ENCODE measurements at regions not wholly inside any gene's neighbourhood (a gene's known extent, or its start where the extent isn't known, plus 50 kb on each side); places are given as distances from the start of the nearest gene placed in this dataset.
A peak's percentile ranks its signal among the peaks of the same experiment; 100 is the strongest.
"Not testable (repeated sequence)": the region's sequence is repeated elsewhere in the genome, so short reads cannot be mapped to it uniquely, and the experiment has no call there.

GRCh38 chr3:144522456-144522855, 550.8 kb downstream of the DIPK2A start:
- no peak for DNase-seq (ENCODE audit: low read depth)

- no peak for DNase-seq (ENCODE audit: low read depth)
Observed at GRCh38 chr3:144523396-144523795, 551.8 kb downstream of the DIPK2A start.

DNA sequence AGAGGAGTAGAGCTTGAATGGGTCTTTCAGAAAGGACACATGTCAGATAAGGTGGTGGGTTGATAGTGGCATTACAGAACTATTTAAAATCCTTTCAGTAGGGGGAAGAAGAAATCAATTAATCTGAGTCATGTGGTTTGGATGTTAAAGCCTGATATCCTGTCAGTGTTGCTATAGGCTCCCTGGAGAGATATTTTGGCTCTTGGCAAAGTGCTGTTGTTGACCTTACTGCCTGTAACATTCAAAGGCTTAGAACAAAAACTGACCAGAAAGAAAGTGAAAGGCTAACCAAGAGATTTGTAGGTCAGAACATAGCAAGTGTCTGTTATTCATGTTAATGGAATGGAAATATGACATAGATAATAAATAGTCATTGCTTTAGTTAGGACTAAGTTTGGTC, 552.9 kb downstream of the DIPK2A start:
- no peak for DNase-seq (ENCODE audit: low read depth)

DNA sequence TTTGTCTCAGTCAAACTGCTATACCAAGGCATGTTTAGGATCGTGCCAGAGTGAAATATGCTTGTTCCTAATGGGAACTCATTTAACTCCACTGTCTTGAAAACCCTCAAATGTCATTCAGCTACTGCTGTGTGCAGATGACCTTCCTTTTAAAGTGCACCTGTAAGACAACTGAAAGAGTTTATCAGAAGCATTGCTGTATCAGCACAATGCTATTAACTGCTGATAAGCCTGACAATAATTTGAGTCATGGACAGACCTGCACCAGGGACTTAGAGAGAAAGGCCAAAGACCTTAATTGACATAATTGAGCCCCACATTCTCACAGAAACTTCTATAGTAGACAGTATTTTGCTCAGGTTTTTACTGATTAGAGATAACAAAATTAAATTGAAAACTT, 557.9 kb downstream of the DIPK2A start:
- no peak for DNase-seq (ENCODE audit: low read depth)

GRCh38 chr3:144544871-144545270, 573.2 kb downstream of the DIPK2A start:
- no peak for DNase-seq (ENCODE audit: low read depth)

GRCh38 chr3:144546539-144546938, 574.9 kb downstream of the DIPK2A start:
- DNase-seq (ENCODE audit: low read depth), result no peak

DNA sequence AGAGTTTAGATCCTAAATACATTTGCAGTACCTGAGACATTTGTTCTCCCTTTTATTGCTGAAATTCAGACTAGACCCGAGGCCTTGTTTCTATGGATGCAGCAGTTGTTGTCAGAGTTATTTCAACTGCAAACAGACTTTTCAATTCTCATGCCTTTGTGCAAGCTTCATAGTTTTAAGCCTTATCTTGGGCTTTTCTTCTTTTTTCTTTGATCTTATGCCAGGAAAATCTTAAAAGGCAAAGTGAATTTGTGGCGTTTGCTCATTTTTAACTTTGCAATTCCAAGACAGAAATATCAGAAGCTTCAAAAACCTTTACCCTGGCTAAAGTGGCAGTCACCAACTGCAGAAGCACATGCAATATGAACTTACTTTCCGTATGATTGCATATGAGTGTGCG, 576.7 kb downstream of the DIPK2A start:
- DNase-seq (ENCODE audit: low read depth), result no peak

DNA sequence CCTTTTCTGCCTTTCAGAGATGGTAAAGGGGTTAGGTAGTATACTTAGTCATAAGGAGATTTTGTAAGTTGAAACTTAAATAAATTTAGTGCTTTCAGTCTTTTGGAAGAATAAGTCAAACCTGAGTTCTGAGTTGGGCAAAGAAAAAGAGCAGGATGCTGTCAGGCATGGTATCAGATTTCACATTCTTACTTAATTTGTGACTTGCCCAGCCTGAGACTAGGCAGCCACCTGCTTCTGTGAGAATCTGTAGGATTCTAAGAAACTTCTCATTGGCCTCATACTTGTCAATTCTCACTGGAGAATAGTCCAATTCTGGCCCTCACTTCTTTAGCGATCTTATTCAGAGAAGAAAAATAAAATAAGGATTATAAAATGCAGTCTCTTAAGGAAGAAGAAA, 577.5 kb downstream of the DIPK2A start:
- no peak for DNase-seq (ENCODE audit: low read depth)

DNA sequence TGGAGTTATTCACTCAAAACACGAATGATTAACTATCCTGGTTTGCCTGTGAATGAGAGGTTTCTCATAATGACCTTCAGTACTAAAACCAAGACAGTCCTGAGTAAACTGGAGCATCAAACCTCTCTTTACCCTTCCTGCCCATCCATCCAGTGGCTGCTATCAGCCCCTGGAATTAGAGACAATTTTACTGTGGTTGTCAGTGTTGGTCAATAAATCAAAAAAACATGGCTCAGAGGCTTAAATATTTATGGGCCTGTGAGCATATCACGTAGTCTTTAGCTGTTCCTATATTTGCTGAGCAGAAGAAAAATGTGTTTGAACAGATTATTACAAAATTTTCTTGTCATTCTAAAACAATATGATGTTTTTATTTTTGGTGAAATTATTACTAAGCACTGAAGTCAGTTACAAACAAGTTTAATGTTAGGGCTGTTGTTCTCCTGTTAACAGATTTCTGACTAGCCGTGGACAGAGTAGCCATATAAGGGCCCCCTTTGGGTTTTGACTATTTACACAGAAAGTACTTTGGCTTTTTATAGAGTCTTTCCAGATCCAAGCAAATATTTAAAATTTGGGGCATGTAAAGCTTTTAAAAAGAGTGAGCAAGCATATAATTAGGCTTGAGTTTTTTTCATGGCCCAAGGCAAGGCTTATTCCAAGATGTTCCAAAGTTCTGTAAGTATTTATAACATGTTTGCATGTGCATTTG, 580.9 kb downstream of the DIPK2A start:
- no peak for DNase-seq (ENCODE audit: low read depth)

DNA sequence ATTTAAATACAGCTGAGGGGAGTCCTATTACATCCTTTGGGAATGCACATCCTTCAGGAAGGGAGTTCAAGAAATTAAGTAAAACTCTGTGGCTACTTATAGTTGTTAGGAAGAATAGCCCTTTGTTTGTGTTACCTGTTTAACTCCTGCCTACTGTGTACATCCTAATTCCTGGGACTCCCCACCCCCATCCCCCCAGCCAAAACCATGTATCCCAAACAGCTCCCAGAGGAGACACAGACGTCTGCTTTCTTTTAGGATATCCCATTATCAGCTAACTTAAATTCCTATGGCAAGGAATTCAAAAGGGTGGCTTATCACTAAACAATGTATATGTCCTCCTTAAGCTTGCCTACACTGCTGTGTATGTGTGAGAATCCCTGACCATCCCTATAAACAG, 581.7 kb downstream of the DIPK2A start:
- DNase-seq (ENCODE audit: low read depth), result no peak

DNA sequence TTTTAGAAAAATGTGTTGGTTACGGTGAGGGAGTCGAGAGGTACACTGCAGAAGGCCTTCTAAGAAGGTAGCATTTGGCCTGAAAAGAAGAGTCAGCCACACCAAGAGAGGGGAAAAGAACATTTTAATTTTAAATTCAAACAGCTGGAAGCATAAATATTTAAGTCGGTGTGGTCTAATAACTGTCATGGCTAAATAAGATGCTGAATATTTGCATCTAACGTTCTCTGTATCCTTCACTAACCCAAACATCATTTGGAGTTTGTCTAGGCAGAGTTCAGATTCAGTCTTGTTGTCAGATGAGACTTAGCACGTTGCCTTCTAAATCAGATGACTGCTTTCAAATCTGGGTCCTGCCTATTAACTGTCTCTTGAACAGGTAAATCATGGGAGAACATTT, 583.3 kb downstream of the DIPK2A start:
- no peak for DNase-seq (ENCODE audit: low read depth)

DNA sequence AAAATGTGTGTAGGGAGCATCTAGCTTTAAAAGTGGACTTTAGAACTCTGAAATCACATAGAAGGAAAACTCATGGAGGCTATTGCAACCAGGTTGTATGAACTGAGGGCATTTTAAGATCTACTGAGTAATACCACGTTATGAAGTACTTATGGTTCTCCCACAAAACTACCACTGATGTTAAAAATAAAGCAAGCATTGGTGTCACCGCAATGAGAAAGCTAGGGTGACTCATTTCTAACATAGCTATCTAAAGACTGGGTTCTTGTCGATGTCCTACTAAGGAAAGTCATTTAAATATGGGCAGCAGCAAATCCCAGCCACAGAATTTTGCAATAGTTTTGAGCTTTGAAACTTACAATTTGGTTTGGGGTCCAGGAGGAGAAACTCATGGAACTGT, 584.8 kb downstream of the DIPK2A start:
- DNase-seq (ENCODE audit: low read depth), result no peak

DNA sequence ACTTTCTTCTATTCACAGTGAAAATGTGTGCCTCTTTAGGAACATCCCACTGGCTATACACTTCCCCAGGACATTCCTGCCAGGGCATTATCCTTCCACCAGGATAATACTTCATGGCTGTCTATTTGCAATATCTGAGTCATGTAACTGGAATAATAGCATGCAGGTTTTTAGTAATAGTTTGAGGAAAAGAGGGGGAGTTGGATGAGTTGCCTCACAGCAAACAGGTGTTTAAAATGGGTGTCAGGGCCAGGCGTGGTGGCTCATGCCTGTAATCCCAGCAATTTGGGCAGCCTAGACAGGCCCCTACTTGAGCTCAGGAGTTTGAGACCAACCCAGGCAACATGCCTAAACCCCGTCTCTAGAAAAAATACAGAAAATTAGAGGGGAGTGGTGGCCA, 585.9 kb downstream of the DIPK2A start:
- DNase-seq (ENCODE audit: low read depth), result no peak

GRCh38 chr3:144564011-144564410, 592.4 kb downstream of the DIPK2A start:
- no peak for DNase-seq (ENCODE audit: low read depth)

GRCh38 chr3:144566320-144566719, 594.7 kb downstream of the DIPK2A start:
- no peak for DNase-seq (ENCODE audit: low read depth)

DNA sequence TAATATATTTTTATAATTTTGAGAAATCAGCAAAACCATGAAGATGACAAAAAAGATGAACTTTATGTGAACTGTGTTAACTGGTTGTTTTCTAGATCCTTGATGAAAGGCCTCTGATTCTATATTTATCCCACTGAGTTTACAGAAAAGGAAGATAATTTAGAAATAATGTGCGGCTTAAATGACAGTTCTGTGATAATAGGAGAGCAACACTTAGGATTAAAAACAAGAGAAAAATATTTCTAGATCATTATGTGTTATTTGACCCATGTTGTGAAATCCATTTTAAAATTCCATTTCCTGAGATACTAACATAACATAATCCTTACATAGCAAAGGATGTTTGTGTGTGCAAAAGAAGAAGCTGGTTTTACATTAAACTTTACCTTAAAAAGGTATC, 598.0 kb downstream of the DIPK2A start:
- DNase-seq (ENCODE audit: low read depth), result no peak

- no peak for DNase-seq (ENCODE audit: low read depth)
Observed at GRCh38 chr3:144583871-144584270, 612.2 kb downstream of the DIPK2A start.

DNA sequence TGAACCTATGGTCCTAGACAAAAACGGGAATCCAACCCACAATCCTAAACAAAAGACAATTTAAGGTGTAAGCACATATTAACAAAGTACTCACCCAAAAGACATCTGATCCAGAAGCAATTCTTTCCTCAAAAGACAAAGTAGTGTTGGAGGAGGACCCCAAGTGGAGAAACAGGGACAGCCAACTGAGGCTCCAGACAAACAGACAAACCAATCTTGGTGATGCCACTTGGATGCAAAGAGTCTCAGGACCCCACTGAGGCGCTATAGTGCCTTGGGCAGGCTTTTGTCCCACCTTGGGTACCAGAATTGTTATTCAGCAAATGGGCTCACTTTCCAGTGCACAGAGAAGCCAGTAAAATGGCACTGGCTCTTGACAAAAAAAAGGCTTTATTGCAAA, 613.8 kb downstream of the DIPK2A start:
- no peak for DNase-seq (ENCODE audit: low read depth)

- no peak for DNase-seq (ENCODE audit: low read depth)
Observed at GRCh38 chr3:144585953-144586352, 614.3 kb downstream of the DIPK2A start.

DNA sequence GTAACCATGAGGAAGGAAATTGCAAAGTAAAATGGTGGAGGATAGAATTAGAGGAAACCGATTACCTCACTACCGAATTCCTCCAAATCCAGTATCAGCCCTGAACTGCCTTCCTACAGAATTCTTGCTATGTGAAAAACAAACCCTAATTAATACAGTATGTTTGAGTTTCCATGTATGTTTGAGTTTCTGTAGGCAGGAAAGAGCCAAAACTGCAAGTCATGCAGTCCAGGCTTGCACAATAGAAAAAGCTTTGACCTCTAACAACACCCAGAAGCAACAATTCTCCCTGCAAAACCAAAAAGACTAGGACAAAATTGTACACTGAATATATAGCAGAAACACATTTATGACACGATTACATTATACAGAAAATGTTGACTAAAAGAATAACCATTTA, 614.8 kb downstream of the DIPK2A start:
- DNase-seq (ENCODE audit: low read depth), result peak; percentile 3

DNA sequence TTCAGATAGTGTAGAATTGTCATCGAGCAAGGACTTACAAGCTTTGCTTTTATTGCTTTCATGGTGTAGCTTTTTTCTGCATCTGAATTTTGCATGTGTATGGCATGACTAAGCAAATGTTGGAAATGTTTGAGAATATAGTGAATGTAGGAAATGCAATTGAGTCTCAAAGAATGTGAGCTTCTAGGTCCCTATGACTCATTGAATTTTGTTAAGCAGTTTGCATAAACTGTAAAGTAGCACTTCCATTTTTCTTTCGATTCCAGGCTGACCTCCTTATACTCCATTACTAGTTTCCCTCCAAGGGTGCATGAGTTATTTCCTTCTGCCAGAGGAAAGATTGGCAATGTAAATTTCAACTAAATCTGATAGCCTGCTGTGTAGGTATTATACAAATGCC, 619.2 kb downstream of the DIPK2A start:
- peak; percentile 74 for DNase-seq (ENCODE audit: low read depth)

DNA sequence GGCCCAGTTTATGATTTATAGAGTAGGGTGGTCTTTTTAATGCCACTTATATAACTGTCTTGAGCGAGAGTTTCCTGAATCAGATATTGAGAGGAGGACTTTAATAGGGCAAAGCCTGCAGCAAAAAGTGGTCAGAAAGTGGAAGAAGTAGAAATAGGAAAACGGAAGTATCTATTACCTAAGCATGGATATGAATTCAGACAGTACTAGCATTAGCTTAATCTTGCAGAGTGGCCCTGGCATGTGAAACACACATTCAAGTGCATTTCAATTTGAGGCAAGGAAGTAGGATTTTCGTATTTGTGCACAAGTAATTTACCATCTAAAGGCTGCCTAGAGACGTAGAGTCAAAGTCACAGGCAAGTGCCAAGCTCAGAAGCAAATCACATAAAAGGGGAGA, 622.3 kb downstream of the DIPK2A start:
- DNase-seq (ENCODE audit: low read depth), result no peak

DNA sequence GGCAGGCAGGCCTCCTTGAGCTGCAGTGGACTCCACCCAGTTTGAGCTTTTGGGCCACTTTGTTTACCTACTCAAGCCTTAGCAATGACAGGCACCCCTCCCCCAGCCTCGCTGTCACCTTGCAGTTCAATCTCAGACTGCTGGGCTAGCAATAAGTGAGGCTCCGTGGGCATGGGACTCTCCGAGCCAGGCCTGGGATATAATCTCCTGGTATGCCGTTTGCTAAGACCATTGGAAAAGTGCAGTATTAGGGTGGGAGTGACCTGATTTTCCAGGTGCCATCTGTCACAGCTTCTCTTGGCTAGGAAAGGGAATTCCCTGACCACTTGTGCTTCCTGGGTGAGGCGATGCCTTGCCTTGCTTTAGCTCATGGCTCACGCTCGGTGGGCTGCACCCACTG, 648.6 kb downstream of the DIPK2A start:
- DNase-seq (ENCODE audit: low read depth), result not testable (repeated sequence)

GRCh38 chr3:144622845-144623244, 651.2 kb downstream of the DIPK2A start:
- no peak for DNase-seq (ENCODE audit: low read depth)
